Upper lobe of left lung (tissue), 6 donors: ENCODE measurements at regions not wholly inside any gene's neighbourhood (a gene's known extent, or its start where the extent isn't known, plus 50 kb on each side); places are given as distances from the start of the nearest gene placed in this dataset.

Source experiments
- ATAC-seq, 2 donors: fragments of 200-7000 bp; cut with Tn5 transposase; one replicate each; pipeline ENCODE4 v1.9.1; 2022; ENCODE audit warnings: mild to moderate bottlenecking in 2 of 2, moderate library complexity in 2 of 2; ENCODE audit not compliant: low FRiP score in 2 of 2
- DNase-seq, 2 donors: peaks; one replicate each; pipeline ENCODE4 v3.0.0-alpha.2; 2019 to 2020
- H3K27ac ChIP-seq, 4 donors: fragments of 200-600 bp; sonication (generic); one replicate each; pipeline ENCODE4 v1.5.1; 2016 to 2019
- H3K27me3 ChIP-seq, 4 donors: fragments of 200-600 bp; sonication (generic); one replicate each; pipeline ENCODE4 v1.5.1; 2017 to 2019
- H3K36me3 ChIP-seq, 4 donors: fragments of 200-600 bp; sonication (generic); one replicate each; pipeline ENCODE4 v1.5.1; 2016 to 2019
- H3K4me1 ChIP-seq, 4 donors: fragments of 200-600 bp; sonication (generic); one replicate each; pipeline ENCODE4 v1.5.1; 2018 to 2019
- H3K4me3 ChIP-seq, 4 donors: fragments of 200-600 bp; sonication (generic); one replicate each; pipeline ENCODE4 v1.5.1; 2017 to 2019; ENCODE audit warnings: mild to moderate bottlenecking in 2 of 4, moderate library complexity in 1 of 4
- H3K9me3 ChIP-seq, 4 donors: fragments of 200-600 bp; sonication (generic); one replicate each; pipeline ENCODE4 v1.5.1; 2018 to 2019
- EP300 ChIP-seq, 4 donors: sonication (generic); formaldehyde crosslinking; IDR thresholded peaks; one replicate each; pipeline ENCODE4 v1.5.1; 2017; ENCODE audit warnings: antibody characterized with exemption in 4 of 4, control low read depth in 2 of 4
- POLR2A ChIP-seq, 4 donors: fragments of 450-650 bp; IDR thresholded peaks; one replicate each; pipeline ENCODE4 v1.5.1; 2016 to 2017; ENCODE audit warnings: antibody characterized with exemption in 4 of 4, mild to moderate bottlenecking in 2 of 4
- POLR2AphosphoS5 ChIP-seq, 2 donors: sonication (generic); formaldehyde crosslinking; IDR thresholded peaks; one replicate each; pipeline ENCODE4 v1.5.1; 2017; ENCODE audit warnings: antibody characterized with exemption in 2 of 2
- WGBS, 2 donors: methylation state at CpG; one replicate each; pipeline ENCODE4 v1.1.5; 2017 to 2018; 5-methylcytosine and 5-hydroxymethylcytosine counted together
- TF ChIP-seq, protein P1 (sequence below), 6 experiments: fragments of 450-650 bp in 4 of 6; fragments of 200-600 bp in 2 of 6; sonication (generic) in 2 of 6; IDR thresholded peaks; one replicate each; pipeline ENCODE4 v1.5.1; 2016 to 2019; ENCODE audit warnings: antibody characterized with exemption in 6 of 6
- donor health status: DM: no; HTN: no; CAD: no; lungs with moderate emphysema.
- donor health status: DM: no; HTN: yes; CAD: no; lungs with severe emphysema.

DNA sequence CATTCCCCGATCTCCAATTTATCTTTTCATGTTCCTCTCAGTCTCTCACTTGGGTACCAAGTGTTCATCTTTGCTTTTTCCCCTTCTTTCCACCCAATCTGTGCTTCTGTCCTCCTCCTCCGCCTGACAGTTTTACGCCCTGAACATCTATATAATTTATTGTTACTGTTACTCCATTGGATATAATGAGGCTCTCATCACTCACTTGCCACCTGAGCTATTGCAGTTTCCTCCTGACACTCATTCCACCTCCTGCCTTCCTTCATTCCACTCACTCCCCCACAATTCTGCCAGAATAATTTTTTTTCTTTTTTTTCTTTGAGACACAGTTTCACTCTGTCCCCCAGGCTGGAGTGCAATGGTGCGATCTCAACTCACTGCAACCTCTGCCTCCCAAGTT lies 77.6 kb upstream of the SORBS2 start:
- Histone ChIP-seq H3K27me3 (no peaks in the 10 kb centered on the region), H3K36me3 (no peaks in the 10 kb centered on the region), H3K4me1 (no peaks in the 10 kb centered on the region), H3K27ac (no peak overlapping the region), H3K9me3 (peaks cover 0 to 3% (median 1%) of the 10 kb centered on the region in 4 donors), H3K4me3 (no peak overlapping the region)
- no peak for DNase-seq
- ATAC-seq, result no peak
- WGBS, 2 donors, result 95 to 99% methylated on average over 4 of the region's 4 CpGs
- TF ChIP-seq POLR2A (IDR thresholded peaks at IDR 0.05), result no peak
- TF ChIP-seq POLR2AphosphoS5 (IDR thresholded peaks at IDR 0.05), result no peak
- TF ChIP-seq, protein P1, sequence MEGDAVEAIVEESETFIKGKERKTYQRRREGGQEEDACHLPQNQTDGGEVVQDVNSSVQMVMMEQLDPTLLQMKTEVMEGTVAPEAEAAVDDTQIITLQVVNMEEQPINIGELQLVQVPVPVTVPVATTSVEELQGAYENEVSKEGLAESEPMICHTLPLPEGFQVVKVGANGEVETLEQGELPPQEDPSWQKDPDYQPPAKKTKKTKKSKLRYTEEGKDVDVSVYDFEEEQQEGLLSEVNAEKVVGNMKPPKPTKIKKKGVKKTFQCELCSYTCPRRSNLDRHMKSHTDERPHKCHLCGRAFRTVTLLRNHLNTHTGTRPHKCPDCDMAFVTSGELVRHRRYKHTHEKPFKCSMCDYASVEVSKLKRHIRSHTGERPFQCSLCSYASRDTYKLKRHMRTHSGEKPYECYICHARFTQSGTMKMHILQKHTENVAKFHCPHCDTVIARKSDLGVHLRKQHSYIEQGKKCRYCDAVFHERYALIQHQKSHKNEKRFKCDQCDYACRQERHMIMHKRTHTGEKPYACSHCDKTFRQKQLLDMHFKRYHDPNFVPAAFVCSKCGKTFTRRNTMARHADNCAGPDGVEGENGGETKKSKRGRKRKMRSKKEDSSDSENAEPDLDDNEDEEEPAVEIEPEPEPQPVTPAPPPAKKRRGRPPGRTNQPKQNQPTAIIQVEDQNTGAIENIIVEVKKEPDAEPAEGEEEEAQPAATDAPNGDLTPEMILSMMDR (IDR thresholded peaks at IDR 0.05), result no peak
- TF ChIP-seq EP300 (IDR thresholded peaks at IDR 0.05), result no peak

DNA sequence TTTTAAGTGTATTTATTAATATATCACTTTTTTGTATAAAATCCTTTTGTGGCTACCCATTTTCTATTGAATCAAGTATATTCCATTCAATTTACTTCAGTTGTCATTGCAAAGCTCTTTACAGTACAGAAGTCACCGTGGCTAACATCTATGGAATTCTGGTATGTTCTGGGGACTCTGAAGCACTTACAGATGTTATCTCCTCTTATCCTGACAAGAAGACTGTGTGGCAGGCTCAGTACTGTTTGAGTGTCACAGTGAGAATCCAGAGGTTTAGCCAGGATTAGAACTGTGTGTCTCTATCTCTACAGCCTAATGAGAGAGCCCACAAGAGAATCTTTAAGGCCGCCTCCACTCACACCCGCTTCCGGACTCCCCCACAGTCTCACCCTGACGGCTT lies 78.2 kb upstream of the SORBS2 start:
- Histone ChIP-seq H3K27ac (no peak overlapping the region), H3K4me1 (no peaks in the 10 kb centered on the region), H3K9me3 (peaks cover 0 to 3% (median 1%) of the 10 kb centered on the region in 4 donors), H3K4me3 (no peak overlapping the region), H3K36me3 (no peaks in the 10 kb centered on the region), H3K27me3 (no peaks in the 10 kb centered on the region)
- DNase-seq (no peak), ATAC-seq (no peak)
- TF ChIP-seq POLR2A (IDR thresholded peaks at IDR 0.05) (no peak), EP300 (IDR thresholded peaks at IDR 0.05) (no peak), POLR2AphosphoS5 (IDR thresholded peaks at IDR 0.05) (no peak)
- TF ChIP-seq, protein P1 (IDR thresholded peaks at IDR 0.05), result no peak
- 94 to 96% methylated on average over 5 of the region's 5 CpGs for WGBS, 2 donors

DNA sequence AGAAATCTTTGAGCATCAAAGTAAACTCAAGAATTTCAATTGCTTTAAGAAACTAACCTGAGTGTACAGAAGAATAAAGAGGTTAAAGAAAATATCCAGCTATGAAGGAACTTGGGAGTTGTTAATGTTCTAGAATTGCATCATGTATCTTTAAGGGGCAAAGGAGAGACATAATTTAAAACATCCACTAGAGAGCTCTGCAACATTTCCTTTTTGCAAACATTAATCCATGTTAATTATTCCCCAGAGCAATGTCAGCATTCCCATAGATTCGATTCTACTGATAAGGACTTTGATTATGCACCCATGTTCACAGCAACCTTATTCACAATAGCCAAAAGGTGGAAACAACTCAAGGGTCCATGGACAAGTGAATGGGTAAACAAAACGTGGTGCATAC lies 80.2 kb upstream of the SORBS2 start:
- no peak for ATAC-seq
- Histone ChIP-seq H3K9me3 (peaks cover 0 to 3% (median 1%) of the 10 kb centered on the region in 4 donors), H3K4me1 (peaks cover 0 to 5% (median 0%) of the 10 kb centered on the region in 4 donors), H3K27ac (no peak overlapping the region), H3K4me3 (no peak overlapping the region), H3K36me3 (no peaks in the 10 kb centered on the region), H3K27me3 (no peaks in the 10 kb centered on the region)
- 29 to 32% methylated on average over 2 of the region's 2 CpGs for WGBS, 2 donors
- DNase-seq, result no peak
- TF ChIP-seq POLR2A (IDR thresholded peaks at IDR 0.05) (no peak), POLR2AphosphoS5 (IDR thresholded peaks at IDR 0.05) (no peak), EP300 (IDR thresholded peaks at IDR 0.05) (no peak)
- TF ChIP-seq, protein P1 (IDR thresholded peaks at IDR 0.05), result no peak

DNA sequence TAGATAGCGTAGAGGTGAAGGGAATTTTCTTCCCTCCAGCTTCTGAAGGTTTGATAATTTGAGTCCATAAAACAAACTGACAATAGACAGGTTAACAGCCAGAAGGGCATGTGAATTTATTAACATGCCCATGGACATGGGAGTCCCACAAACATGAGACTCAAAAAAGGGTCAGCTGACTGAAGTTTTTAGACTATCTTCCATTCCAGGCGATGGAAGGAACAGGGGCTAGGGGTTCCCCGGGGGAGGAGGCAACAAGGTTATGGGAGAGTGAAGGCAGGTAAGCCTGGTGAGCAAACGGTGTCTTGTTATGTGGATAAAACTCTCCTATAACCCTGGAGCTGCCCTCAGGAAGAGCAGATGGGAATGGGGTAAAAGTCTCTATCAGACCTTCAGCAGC lies 81.5 kb upstream of the SORBS2 start:
- no peak for ATAC-seq
- DNase-seq, result no peak
- Histone ChIP-seq H3K27me3 (no peaks in the 10 kb centered on the region), H3K27ac (no peak overlapping the region), H3K36me3 (no peaks in the 10 kb centered on the region), H3K4me3 (no peak overlapping the region), H3K4me1 (peaks cover 0 to 5% (median 0%) of the 10 kb centered on the region in 4 donors), H3K9me3 (no peaks in the 10 kb centered on the region)
- WGBS, 2 donors, result 91 to 92% methylated on average over 4 of the region's 4 CpGs
- TF ChIP-seq POLR2AphosphoS5 (IDR thresholded peaks at IDR 0.05) (no peak), EP300 (IDR thresholded peaks at IDR 0.05) (no peak)
- TF ChIP-seq, protein P1 (IDR thresholded peaks at IDR 0.05), result no peak

DNA sequence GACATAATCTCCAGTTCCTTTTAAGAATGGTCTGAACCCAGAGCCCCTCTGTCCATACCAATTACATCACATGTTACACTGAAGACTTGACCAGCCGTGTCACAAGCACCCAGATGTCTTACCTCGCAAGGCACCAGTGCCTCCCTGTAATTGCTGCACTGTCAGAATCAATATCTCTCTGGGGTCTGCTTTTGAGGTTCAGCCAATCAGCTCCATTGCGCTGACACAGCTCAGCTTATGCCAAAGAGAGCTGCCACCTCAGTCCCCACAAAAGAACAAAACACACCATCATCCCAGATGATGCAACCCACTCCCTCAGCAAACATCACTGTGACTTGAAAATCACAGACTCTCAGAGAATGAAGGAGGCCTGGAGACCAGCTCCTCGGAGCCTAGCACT lies 82.5 kb upstream of the SORBS2 start:
- H3K4me1 ChIP-seq, result peaks cover 0 to 5% (median 0%) of the 10 kb centered on the region in 4 donors

More for the DNA sequence above, 82.5 kb upstream of the SORBS2 start:
- DNase-seq (no peak), ATAC-seq (no peak)
- TF ChIP-seq POLR2AphosphoS5 (IDR thresholded peaks at IDR 0.05) (no peak), EP300 (IDR thresholded peaks at IDR 0.05) (no peak), POLR2A (IDR thresholded peaks at IDR 0.05) (no peak)
- TF ChIP-seq, protein P1 (IDR thresholded peaks at IDR 0.05), result no peak
- Histone ChIP-seq H3K9me3 (no peaks in the 10 kb centered on the region), H3K36me3 (no peaks in the 10 kb centered on the region), H3K4me3 (no peak overlapping the region), H3K27me3 (no peaks in the 10 kb centered on the region), H3K27ac (no peak overlapping the region)
- 71 to 85% methylated on average over 4 of the region's 4 CpGs for WGBS, 2 donors
